H54 (cell line): ENCODE measurements at regions not wholly inside any gene's neighbourhood (a gene's known extent, or its start where the extent isn't known, plus 50 kb on each side); places are given as distances from the start of the nearest gene placed in this dataset.

Source experiments
- DNase-seq: peaks from one replicate; pipeline ENCODE4 v3.0.0; 2011; ENCODE audit warnings: low spot score, mixed read lengths; ENCODE audit not compliant: insufficient read length
- FAIRE-seq: peaks from 3 replicates; lab custom pipeline; 2011; peaks lifted over from hg19 to GRCh38; lab: Jason Lieb, UNC
- POLR2A ChIP-seq: IDR thresholded peaks from 2 replicates; pipeline ENCODE4 v1.6.1; 2011; ENCODE audit warnings: low read depth, mild to moderate bottlenecking, low read length

GRCh38 chr5:61274511-61274911 lies 57.5 kb upstream of the ZSWIM6 start:
- no peak for TF ChIP-seq POLR2A
- DNase-seq (no peak), FAIRE-seq (no peak)

- FAIRE-seq (peak; percentile 62), DNase-seq (peak; percentile 35)
- TF ChIP-seq POLR2A, result no peak
These were observed 56.2 kb upstream of the ZSWIM6 start for GRCh38 chr5:61275841-61276240.

- FAIRE-seq, result no peak
- no peak for DNase-seq
- TF ChIP-seq POLR2A, result no peak
These were observed 54.9 kb upstream of the ZSWIM6 start for GRCh38 chr5:61277190-61277589.

GRCh38 chr5:61277781-61278180 lies 54.3 kb upstream of the ZSWIM6 start:
- DNase-seq (no peak), FAIRE-seq (no peak)
- no peak for TF ChIP-seq POLR2A

GRCh38 chr5:61279725-61280124 lies 52.3 kb upstream of the ZSWIM6 start:
- DNase-seq, result no peak
- TF ChIP-seq POLR2A, result no peak
- no peak for FAIRE-seq

GRCh38 chr5:61280205-61280604 lies 51.9 kb upstream of the ZSWIM6 start:
- peak; percentile 57 for FAIRE-seq
- DNase-seq, result no peak
- TF ChIP-seq POLR2A, result no peak

GRCh38 chr5:61280761-61281427 lies 51.2 kb upstream of the ZSWIM6 start:
- DNase-seq (no peak), FAIRE-seq (peak; percentile 55)
- no peak for TF ChIP-seq POLR2A

- FAIRE-seq (no peak), DNase-seq (no peak)
- no peak for TF ChIP-seq POLR2A
These were observed 50.4 kb upstream of the ZSWIM6 start for GRCh38 chr5:61281686-61282085.
